ENCODE measurements at regions not wholly inside any gene's neighbourhood (a gene's known extent, or its start where the extent isn't known, plus 50 kb on each side); places are given as distances from the start of the nearest gene placed in this dataset.

DNA sequence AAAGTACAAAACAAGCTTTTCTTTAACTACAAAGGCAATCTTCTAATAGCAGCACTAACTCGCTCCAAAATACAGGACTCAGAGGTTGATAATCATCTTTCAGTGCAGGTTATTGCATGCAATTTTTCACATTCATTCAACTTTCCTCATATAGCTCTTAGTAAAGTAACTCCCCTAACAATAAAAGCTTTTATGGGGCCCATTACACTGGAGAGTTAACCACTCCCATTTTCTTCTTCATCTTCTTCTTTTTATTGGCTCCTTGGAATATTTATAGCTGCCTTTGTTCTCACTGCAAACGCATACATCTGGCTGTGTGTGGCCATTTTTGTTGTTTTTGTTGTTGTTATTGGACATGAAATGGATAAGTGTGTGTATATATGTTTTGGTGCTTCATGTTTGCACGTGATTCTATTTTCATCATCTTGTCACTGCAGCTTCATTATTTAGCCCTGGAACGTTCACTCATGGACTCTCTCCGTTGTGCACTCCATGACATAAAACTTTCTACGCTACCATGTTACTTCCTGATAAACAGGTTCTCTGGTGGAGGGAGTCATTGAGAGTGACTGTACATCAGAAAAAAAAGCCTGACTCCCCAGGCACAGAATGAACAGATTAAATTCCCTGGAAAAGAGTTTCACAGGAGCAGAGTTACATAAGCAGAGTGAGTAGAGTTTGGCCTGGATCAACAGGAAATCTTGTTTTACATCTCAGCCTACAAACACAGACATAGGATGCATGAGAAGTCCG lies 236.4 kb upstream of the SP4 start:
- ChIA-PET CTCF (interaction anchor here (1.1 kb wide), 1 partner anchor 46 kb away, joined by 3 read pairs; no protein-coding TSS in a partner anchor), POLR2A (no interaction called here)
- TF ChIP-seq, protein P1, sequence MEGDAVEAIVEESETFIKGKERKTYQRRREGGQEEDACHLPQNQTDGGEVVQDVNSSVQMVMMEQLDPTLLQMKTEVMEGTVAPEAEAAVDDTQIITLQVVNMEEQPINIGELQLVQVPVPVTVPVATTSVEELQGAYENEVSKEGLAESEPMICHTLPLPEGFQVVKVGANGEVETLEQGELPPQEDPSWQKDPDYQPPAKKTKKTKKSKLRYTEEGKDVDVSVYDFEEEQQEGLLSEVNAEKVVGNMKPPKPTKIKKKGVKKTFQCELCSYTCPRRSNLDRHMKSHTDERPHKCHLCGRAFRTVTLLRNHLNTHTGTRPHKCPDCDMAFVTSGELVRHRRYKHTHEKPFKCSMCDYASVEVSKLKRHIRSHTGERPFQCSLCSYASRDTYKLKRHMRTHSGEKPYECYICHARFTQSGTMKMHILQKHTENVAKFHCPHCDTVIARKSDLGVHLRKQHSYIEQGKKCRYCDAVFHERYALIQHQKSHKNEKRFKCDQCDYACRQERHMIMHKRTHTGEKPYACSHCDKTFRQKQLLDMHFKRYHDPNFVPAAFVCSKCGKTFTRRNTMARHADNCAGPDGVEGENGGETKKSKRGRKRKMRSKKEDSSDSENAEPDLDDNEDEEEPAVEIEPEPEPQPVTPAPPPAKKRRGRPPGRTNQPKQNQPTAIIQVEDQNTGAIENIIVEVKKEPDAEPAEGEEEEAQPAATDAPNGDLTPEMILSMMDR (IDR thresholded peaks at IDR 0.05; ENCODE audit: control extremely low read depth, extremely low read depth, low read depth, missing control alignments): no peak
- DNase-seq (ENCODE audit: extremely low spot score): no peak

DNA sequence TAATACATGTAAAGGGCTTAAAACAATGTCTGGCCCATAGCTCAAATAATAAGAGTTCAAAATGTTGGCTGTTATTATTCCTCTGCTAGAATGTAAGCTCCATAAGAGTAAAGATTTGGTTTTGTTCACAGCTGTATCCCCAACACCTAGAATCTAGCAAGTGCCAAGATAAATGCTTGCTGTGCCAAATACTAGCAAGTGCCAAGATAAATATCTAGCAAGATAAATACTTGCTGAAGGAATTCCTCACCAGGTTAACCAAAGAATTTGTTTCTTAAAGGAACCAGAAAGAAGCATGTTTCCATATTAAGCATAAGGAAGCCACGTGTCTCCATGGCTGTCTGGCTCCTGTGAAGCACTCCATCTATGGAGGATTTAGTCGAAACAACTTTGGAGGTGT lies 235.2 kb upstream of the SP4 start:
- POLR2A ChIA-PET: no interaction called here
- DNase-seq (ENCODE audit: extremely low spot score): no peak
- TF ChIP-seq, protein P1 (IDR thresholded peaks at IDR 0.05; ENCODE audit: control extremely low read depth, extremely low read depth, low read depth, missing control alignments): no peak
- CTCF ChIA-PET: no interaction called here

DNA sequence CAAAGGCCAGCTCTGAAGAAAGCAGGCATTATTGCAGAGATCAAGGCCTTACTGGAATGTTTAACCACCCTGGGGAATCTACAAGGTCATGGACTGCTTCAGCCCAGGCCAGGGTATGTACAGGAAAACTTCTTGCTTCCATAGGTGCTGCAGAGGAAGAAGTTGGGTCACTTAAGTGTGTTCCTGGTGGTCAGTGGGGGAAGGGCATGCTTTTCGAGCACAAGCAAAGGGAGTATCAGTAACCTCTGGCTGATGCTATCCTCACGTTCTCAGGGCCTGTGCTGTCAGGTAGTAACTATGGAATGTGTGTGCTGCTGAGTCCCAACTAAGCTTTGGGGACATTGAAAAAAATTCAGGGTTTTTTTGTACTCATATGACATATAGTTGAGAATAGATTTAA lies 234.0 kb upstream of the SP4 start:
- POLR2A ChIA-PET: no interaction called here
- CTCF ChIA-PET: no interaction called here
- TF ChIP-seq, protein P1 (IDR thresholded peaks at IDR 0.05; ENCODE audit: control extremely low read depth, extremely low read depth, low read depth, missing control alignments): no peak
- DNase-seq (ENCODE audit: extremely low spot score): no peak

GRCh38 chr7:21194936-21195335 lies 232.9 kb upstream of the SP4 start:
- ChIA-PET CTCF (interaction anchor here (1.0 kb wide), 1 partner anchor 12 kb away, joined by 3 read pairs; no protein-coding TSS in a partner anchor), POLR2A (no interaction called here)
- TF ChIP-seq, protein P1 (IDR thresholded peaks at IDR 0.05; ENCODE audit: control extremely low read depth, extremely low read depth, low read depth, missing control alignments): no peak
- no peak for DNase-seq (ENCODE audit: extremely low spot score)

- no peak for DNase-seq (ENCODE audit: extremely low spot score)
- ChIA-PET CTCF (interaction anchor here (1.1 to 1.8 kb wide), 3 partner anchors 11 to 14 kb away, joined by 3 to 4 read pairs (median 3); no protein-coding TSS in a partner anchor), POLR2A (no interaction called here)
- TF ChIP-seq, protein P1 (IDR thresholded peaks at IDR 0.05; ENCODE audit: control extremely low read depth, extremely low read depth, low read depth, missing control alignments): no peak
Observed at GRCh38 chr7:21198921-21199320, 229.0 kb upstream of the SP4 start.

DNA sequence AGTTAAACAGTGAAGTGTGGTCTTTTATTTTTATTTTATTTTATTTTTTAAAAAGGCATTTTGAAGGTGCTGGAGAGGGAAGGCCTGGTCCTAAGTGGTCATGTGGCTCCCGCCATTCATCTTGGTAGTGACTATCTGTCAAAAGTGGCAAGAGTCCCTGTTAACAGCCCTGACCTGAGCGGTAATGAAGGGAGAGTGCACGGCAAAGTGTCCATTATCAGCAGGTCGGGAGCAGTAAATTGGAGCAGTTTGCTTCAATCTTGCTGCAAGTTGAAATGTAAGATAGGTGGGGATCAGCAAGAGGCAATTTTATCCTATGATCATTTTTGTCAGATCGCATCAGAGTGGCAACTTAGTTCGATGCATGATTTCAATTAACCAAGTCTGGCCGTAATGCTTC lies 227.4 kb upstream of the SP4 start:
- TF ChIP-seq, protein P1 (IDR thresholded peaks at IDR 0.05; ENCODE audit: control extremely low read depth, extremely low read depth, low read depth, missing control alignments): no peak
- ChIA-PET POLR2A (no interaction called here), CTCF (no interaction called here)
- no peak for DNase-seq (ENCODE audit: extremely low spot score)
